ENCODE measurements at regions not wholly inside any gene's neighbourhood (a gene's known extent, or its start where the extent isn't known, plus 50 kb on each side); places are given as distances from the start of the nearest gene placed in this dataset.
A peak's percentile ranks its signal among the peaks of the same experiment; 100 is the strongest.
"Not testable (repeated sequence)": the region's sequence is repeated elsewhere in the genome, so short reads cannot be mapped to it uniquely, and the experiment has no call there.

- DNase-seq (ENCODE audit: low read depth, low spot score) = peak; percentile 49
- BruUV-seq (replicated peaks); H3K27me3 ChIP-seq (ENCODE audit: control insufficient read depth in 2 of 2, insufficient read depth in 2 of 2, low read length in 2 of 2); H3K4me1 ChIP-seq (ENCODE audit: control insufficient read depth, extremely low read depth, insufficient read depth, low read length); H3K9me3 ChIP-seq (replicated peaks; ENCODE audit: control insufficient read depth, insufficient read depth, low read length); H3K9me1 ChIP-seq (replicated peaks; ENCODE audit: control insufficient read depth, extremely low read depth, insufficient read depth, low read length); H3K27ac ChIP-seq (ENCODE audit: insufficient read depth, low read depth, low read length); H3K36me3 ChIP-seq (ENCODE audit: control insufficient read depth in 2 of 2, extremely low read depth in 1 of 2, insufficient read depth in 2 of 2, low read length in 2 of 2); intact Hi-C loops (cut with micrococcal nuclease); CTCF ChIA-PET; dilution Hi-C loops (cut with MboI; ENCODE audit: extremely low pct_ligation_motif_present, low sequenced_read_pairs); FAIRE-seq; H4K20me1 ChIP-seq (replicated peaks; ENCODE audit: control insufficient read depth, extremely low read depth, insufficient read depth, low read length); POLR2A ChIA-PET; H3K4me2 ChIP-seq (ENCODE audit: insufficient read depth, low read length); H3K79me2 ChIP-seq (ENCODE audit: control insufficient read depth, insufficient read depth, low read length); H3K9ac ChIP-seq (replicated peaks; ENCODE audit: extremely low read depth, insufficient read depth, low read length): not testable (repeated sequence)
- Histone ChIP-seq H3K4me3 (replicated peaks in 1 of 3; ENCODE audit: insufficient read depth in 1 of 3, low read depth in 1 of 3, low read length in 3 of 3) (peak overlapping the region in 1 of 3 experiments; percentile 26), H2AFZ (ENCODE audit: low read depth, low read length) (peak overlapping the region; percentile 36)
Measured at GRCh38 chr1:146472192-146472861, 243.5 kb upstream of the NOTCH2NLA start.

- H4K20me1 ChIP-seq (replicated peaks; ENCODE audit: control insufficient read depth, extremely low read depth, insufficient read depth, low read length); BruUV-seq (replicated peaks); DNase-seq (ENCODE audit: low read depth, low spot score); H3K4me3 ChIP-seq (replicated peaks in 1 of 3; ENCODE audit: insufficient read depth in 1 of 3, low read depth in 1 of 3, low read length in 3 of 3); dilution Hi-C loops (cut with MboI; ENCODE audit: extremely low pct_ligation_motif_present, low sequenced_read_pairs); H3K4me2 ChIP-seq (ENCODE audit: insufficient read depth, low read length); CTCF ChIA-PET; H3K9me1 ChIP-seq (replicated peaks; ENCODE audit: control insufficient read depth, extremely low read depth, insufficient read depth, low read length); POLR2A ChIA-PET; H3K27ac ChIP-seq (ENCODE audit: insufficient read depth, low read depth, low read length); H3K9me3 ChIP-seq (replicated peaks; ENCODE audit: control insufficient read depth, insufficient read depth, low read length); H3K27me3 ChIP-seq (ENCODE audit: control insufficient read depth in 2 of 2, insufficient read depth in 2 of 2, low read length in 2 of 2); H3K9ac ChIP-seq (replicated peaks; ENCODE audit: extremely low read depth, insufficient read depth, low read length); H2AFZ ChIP-seq (ENCODE audit: low read depth, low read length); intact Hi-C loops (cut with micrococcal nuclease); H3K36me3 ChIP-seq (ENCODE audit: control insufficient read depth in 2 of 2, extremely low read depth in 1 of 2, insufficient read depth in 2 of 2, low read length in 2 of 2); H3K79me2 ChIP-seq (ENCODE audit: control insufficient read depth, insufficient read depth, low read length); H3K4me1 ChIP-seq (ENCODE audit: control insufficient read depth, extremely low read depth, insufficient read depth, low read length): not testable (repeated sequence)
- peak; percentile 21 for FAIRE-seq
Measured at GRCh38 chr1:146459939-146460338, 231.1 kb upstream of the NOTCH2NLA start.

- POLR2A ChIA-PET; intact Hi-C loops (cut with micrococcal nuclease); H3K9me3 ChIP-seq (replicated peaks; ENCODE audit: control insufficient read depth, insufficient read depth, low read length); dilution Hi-C loops (cut with MboI; ENCODE audit: extremely low pct_ligation_motif_present, low sequenced_read_pairs); H3K4me2 ChIP-seq (ENCODE audit: insufficient read depth, low read length); H3K27ac ChIP-seq (ENCODE audit: insufficient read depth, low read depth, low read length); H3K36me3 ChIP-seq (ENCODE audit: control insufficient read depth in 2 of 2, extremely low read depth in 1 of 2, insufficient read depth in 2 of 2, low read length in 2 of 2); H3K4me3 ChIP-seq (replicated peaks in 1 of 3; ENCODE audit: insufficient read depth in 1 of 3, low read depth in 1 of 3, low read length in 3 of 3); H3K9me1 ChIP-seq (replicated peaks; ENCODE audit: control insufficient read depth, extremely low read depth, insufficient read depth, low read length); H3K27me3 ChIP-seq (ENCODE audit: control insufficient read depth in 2 of 2, insufficient read depth in 2 of 2, low read length in 2 of 2); H2AFZ ChIP-seq (ENCODE audit: low read depth, low read length); BruUV-seq (replicated peaks); H3K9ac ChIP-seq (replicated peaks; ENCODE audit: extremely low read depth, insufficient read depth, low read length); H4K20me1 ChIP-seq (replicated peaks; ENCODE audit: control insufficient read depth, extremely low read depth, insufficient read depth, low read length); H3K4me1 ChIP-seq (ENCODE audit: control insufficient read depth, extremely low read depth, insufficient read depth, low read length); CTCF ChIA-PET; FAIRE-seq; H3K79me2 ChIP-seq (ENCODE audit: control insufficient read depth, insufficient read depth, low read length); DNase-seq (ENCODE audit: low read depth, low spot score): not testable (repeated sequence)
Measured at GRCh38 chr1:146459308-146459707, 230.5 kb upstream of the NOTCH2NLA start.

GRCh38 chr1:146448877-146449246 is 220.0 kb upstream of the NOTCH2NLA start:
- H2AFZ ChIP-seq (ENCODE audit: low read depth, low read length); dilution Hi-C loops (cut with MboI; ENCODE audit: extremely low pct_ligation_motif_present, low sequenced_read_pairs); H3K79me2 ChIP-seq (ENCODE audit: control insufficient read depth, insufficient read depth, low read length); BruUV-seq (replicated peaks); POLR2A ChIA-PET; H3K4me3 ChIP-seq (replicated peaks in 1 of 3; ENCODE audit: insufficient read depth in 1 of 3, low read depth in 1 of 3, low read length in 3 of 3); H4K20me1 ChIP-seq (replicated peaks; ENCODE audit: control insufficient read depth, extremely low read depth, insufficient read depth, low read length); H3K4me2 ChIP-seq (ENCODE audit: insufficient read depth, low read length); FAIRE-seq; CTCF ChIA-PET; H3K9me3 ChIP-seq (replicated peaks; ENCODE audit: control insufficient read depth, insufficient read depth, low read length); DNase-seq (ENCODE audit: low read depth, low spot score); H3K27me3 ChIP-seq (ENCODE audit: control insufficient read depth in 2 of 2, insufficient read depth in 2 of 2, low read length in 2 of 2); H3K9me1 ChIP-seq (replicated peaks; ENCODE audit: control insufficient read depth, extremely low read depth, insufficient read depth, low read length); H3K36me3 ChIP-seq (ENCODE audit: control insufficient read depth in 2 of 2, extremely low read depth in 1 of 2, insufficient read depth in 2 of 2, low read length in 2 of 2); intact Hi-C loops (cut with micrococcal nuclease); H3K9ac ChIP-seq (replicated peaks; ENCODE audit: extremely low read depth, insufficient read depth, low read length); H3K4me1 ChIP-seq (ENCODE audit: control insufficient read depth, extremely low read depth, insufficient read depth, low read length); H3K27ac ChIP-seq (ENCODE audit: insufficient read depth, low read depth, low read length): not testable (repeated sequence)
